SU-DHL-6 (cell line): ENCODE measurements at regions not wholly inside any gene's neighbourhood (a gene's known extent, or its start where the extent isn't known, plus 50 kb on each side); places are given as distances from the start of the nearest gene placed in this dataset.

Experiments
- CTCF ChIP-seq: fragments of 200-600 bp; sonication (generic); IDR thresholded peaks from one replicate; pipeline ENCODE4 v1.5.1; 2017; ENCODE audit warnings: antibody characterized with exemption, mild to moderate bottlenecking, low read length, moderate library complexity; ENCODE audit not compliant: insufficient read depth, poor library complexity, severe bottlenecking
- EZH2phosphoT487 ChIP-seq: fragments of 200-600 bp; sonication (generic), shearing (Covaris generic); conservative IDR thresholded peaks from 2 replicates; pipeline ENCODE4 v1.6.1; 2018; ENCODE audit warnings: mild to moderate bottlenecking, antibody characterized with exemption, low read length, moderate library complexity, mixed read lengths

- TF ChIP-seq CTCF (no peak), EZH2phosphoT487 (no peak)
Observed at GRCh38 chr3:181976526-181976925, 264.8 kb downstream of the SOX2 start.
